ENCODE measurements at regions not wholly inside any gene's neighbourhood (a gene's known extent, or its start where the extent isn't known, plus 50 kb on each side); places are given as distances from the start of the nearest gene placed in this dataset.

- no peaks in the 10 kb centered on the region for H3K9me3 Mint-ChIP-seq
- H3K4me1 Mint-ChIP-seq = peaks cover 56% of the 10 kb centered on the region
- TF ChIP-seq, protein P1, sequence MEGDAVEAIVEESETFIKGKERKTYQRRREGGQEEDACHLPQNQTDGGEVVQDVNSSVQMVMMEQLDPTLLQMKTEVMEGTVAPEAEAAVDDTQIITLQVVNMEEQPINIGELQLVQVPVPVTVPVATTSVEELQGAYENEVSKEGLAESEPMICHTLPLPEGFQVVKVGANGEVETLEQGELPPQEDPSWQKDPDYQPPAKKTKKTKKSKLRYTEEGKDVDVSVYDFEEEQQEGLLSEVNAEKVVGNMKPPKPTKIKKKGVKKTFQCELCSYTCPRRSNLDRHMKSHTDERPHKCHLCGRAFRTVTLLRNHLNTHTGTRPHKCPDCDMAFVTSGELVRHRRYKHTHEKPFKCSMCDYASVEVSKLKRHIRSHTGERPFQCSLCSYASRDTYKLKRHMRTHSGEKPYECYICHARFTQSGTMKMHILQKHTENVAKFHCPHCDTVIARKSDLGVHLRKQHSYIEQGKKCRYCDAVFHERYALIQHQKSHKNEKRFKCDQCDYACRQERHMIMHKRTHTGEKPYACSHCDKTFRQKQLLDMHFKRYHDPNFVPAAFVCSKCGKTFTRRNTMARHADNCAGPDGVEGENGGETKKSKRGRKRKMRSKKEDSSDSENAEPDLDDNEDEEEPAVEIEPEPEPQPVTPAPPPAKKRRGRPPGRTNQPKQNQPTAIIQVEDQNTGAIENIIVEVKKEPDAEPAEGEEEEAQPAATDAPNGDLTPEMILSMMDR (IDR thresholded peaks at IDR 0.05; ENCODE audit: unreplicated experiment in 3 of 3) = no peak
Observed at GRCh38 chr9:35540315-35540714, 50.4 kb downstream of the RUSC2 start.

DNA sequence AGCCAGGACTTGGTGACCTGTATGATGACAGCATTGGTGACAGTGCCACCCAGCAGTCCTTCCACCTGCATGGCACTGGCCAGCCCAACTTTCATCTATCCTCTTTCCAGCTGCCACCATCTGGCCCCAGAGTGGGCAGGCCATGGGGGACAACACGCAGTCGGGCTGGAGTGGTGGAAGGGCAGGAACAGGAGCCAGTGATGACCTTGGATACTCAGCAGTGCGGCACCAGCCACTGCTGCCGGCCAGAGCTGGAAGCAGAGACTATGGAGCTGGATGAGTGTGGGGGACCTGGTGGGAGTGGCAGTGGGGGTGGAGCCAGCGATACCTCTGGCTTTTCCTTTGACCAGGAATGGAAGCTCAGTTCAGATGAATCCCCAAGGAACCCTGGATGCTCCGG is 56.9 kb downstream of the RUSC2 start:
- Mint-ChIP-seq H3K4me1 (peaks cover 25% of the 10 kb centered on the region), H3K36me3 (ENCODE audit: low read depth) (peaks cover 52% of the 10 kb centered on the region), H3K27me3 (ENCODE audit: low read depth) (no peaks in the 10 kb centered on the region), H3K27ac (no peak overlapping the region), H3K9me3 (no peaks in the 10 kb centered on the region), H3K4me3 (no peak overlapping the region)
- TF ChIP-seq, protein P1 (IDR thresholded peaks at IDR 0.05; ENCODE audit: unreplicated experiment in 3 of 3) = no peak

More at GRCh38 chr9:35540315-35540714, 50.4 kb downstream of the RUSC2 start:
- peak overlapping the region; percentile 14 to 52 (median 20) for H3K27ac Mint-ChIP-seq
- H3K36me3 Mint-ChIP-seq (ENCODE audit: low read depth) = peaks cover 18% of the 10 kb centered on the region
- H3K4me3 Mint-ChIP-seq = peak overlapping the region; percentile 19 to 40 (median 31)
- H3K27me3 Mint-ChIP-seq (ENCODE audit: low read depth) = no peaks in the 10 kb centered on the region

DNA sequence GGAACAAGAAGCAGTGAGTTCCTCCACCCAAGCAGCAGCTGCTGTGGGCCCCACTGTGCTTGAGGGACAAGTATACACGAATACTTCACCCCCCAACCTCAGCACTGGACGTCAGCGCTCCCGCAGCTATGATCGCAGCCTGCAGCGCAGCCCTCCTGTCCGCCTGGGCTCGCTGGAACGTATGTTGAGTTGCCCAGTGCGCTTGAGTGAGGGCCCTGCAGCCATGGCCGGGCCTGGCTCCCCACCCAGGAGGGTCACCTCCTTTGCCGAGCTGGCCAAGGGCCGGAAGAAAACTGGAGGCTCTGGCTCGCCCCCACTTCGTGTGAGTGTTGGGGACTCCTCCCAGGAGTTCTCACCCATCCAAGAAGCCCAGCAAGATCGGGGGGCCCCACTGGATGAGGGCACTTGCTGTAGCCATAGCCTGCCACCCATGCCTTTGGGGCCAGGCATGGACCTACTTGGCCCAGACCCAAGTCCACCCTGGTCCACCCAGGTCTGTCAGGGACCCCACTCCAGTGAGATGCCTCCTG is 57.1 kb upstream of the TESK1 start:
- TF ChIP-seq, protein P1 (IDR thresholded peaks at IDR 0.05; ENCODE audit: unreplicated experiment in 3 of 3) = no peak
- H3K4me3 Mint-ChIP-seq = no peak overlapping the region
- peaks cover 19% of the 10 kb centered on the region for H3K4me1 Mint-ChIP-seq
- no peaks in the 10 kb centered on the region for H3K27me3 Mint-ChIP-seq (ENCODE audit: low read depth)
- no peak overlapping the region for H3K27ac Mint-ChIP-seq
- no peaks in the 10 kb centered on the region for H3K9me3 Mint-ChIP-seq
- peaks cover 48% of the 10 kb centered on the region for H3K36me3 Mint-ChIP-seq (ENCODE audit: low read depth)

- no peak overlapping the region for H3K27ac Mint-ChIP-seq
- no peak overlapping the region for H3K4me3 Mint-ChIP-seq
- no peaks in the 10 kb centered on the region for H3K9me3 Mint-ChIP-seq
- TF ChIP-seq, protein P1 (IDR thresholded peaks at IDR 0.05; ENCODE audit: unreplicated experiment in 3 of 3) = no peak
- peaks cover 48% of the 10 kb centered on the region for H3K36me3 Mint-ChIP-seq (ENCODE audit: low read depth)
- no peaks in the 10 kb centered on the region for H3K27me3 Mint-ChIP-seq (ENCODE audit: low read depth)
- peaks cover 19% of the 10 kb centered on the region for H3K4me1 Mint-ChIP-seq
Observed at GRCh38 chr9:35548571-35548970, 56.5 kb upstream of the TESK1 start.

DNA sequence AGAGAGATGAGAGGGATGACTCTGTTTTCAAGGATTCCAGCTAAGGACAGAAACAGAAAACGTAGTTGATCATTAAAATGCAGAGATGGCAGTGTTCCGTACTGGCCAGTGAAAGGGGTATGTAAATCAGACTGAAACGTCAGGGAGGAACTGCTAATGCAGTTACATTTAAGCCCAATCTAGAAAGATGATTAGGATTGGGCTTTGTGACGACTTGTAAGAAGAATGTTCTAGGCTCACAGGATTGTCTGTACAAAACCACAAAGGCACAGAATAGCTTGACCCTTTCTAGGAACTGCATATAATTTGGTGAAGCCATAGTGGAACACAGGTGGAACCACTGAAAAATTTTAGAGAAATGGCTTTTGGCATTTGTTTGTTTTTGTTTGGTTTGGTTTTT is 55.6 kb upstream of the TESK1 start:
- Mint-ChIP-seq H3K4me3 (no peak overlapping the region), H3K9me3 (no peaks in the 10 kb centered on the region), H3K27ac (no peak overlapping the region), H3K36me3 (ENCODE audit: low read depth) (peaks cover 42% of the 10 kb centered on the region), H3K4me1 (peaks cover 14% of the 10 kb centered on the region), H3K27me3 (ENCODE audit: low read depth) (no peaks in the 10 kb centered on the region)
- TF ChIP-seq, protein P1 (IDR thresholded peaks at IDR 0.05; ENCODE audit: unreplicated experiment in 3 of 3) = no peak

DNA sequence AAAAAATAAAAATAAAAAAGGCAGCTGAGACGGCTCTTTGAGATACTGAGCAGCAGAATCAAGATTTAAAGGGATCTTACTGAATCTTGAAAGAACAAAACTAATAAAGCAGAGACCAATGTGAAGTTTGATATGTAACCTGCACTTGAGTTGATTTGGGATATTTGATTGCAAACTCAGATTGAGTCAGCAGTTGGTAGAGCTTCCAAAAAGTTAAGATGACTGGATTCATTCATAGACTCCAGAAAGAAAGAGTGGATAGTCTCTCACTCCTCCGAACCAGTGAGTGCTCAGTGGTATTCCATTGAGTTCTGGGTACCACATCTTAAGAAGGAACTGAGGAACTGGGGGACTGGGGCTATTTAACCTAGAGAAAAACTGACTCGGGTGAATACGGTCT is 52.7 kb upstream of the TESK1 start:
- Mint-ChIP-seq H3K27me3 (ENCODE audit: low read depth) (no peaks in the 10 kb centered on the region), H3K4me3 (no peak overlapping the region), H3K4me1 (peaks cover 14% of the 10 kb centered on the region), H3K9me3 (no peaks in the 10 kb centered on the region), H3K36me3 (ENCODE audit: low read depth) (peaks cover 38% of the 10 kb centered on the region), H3K27ac (no peak overlapping the region)
- TF ChIP-seq, protein P1 (IDR thresholded peaks at IDR 0.05; ENCODE audit: unreplicated experiment in 3 of 3) = no peak
